K562 (cell line): ENCODE measurements at regions not wholly inside any gene's neighbourhood (a gene's known extent, or its start where the extent isn't known, plus 50 kb on each side); places are given as distances from the start of the nearest gene placed in this dataset.

ENCODE experiments used
- ATAC-seq: fragments of 200-7000 bp; cut with Tn5 transposase; 3 replicates; pipeline ENCODE4 v1.9.1; 2020; ENCODE audit warnings: moderate library complexity
- BruUV-seq: library from RNA; stranded (reverse); fragments of 400-500 nt; replicated peaks from 2 replicates; lab custom pipeline; 2021; lab: Mats Ljungman, UMichigan
- CTCF ChIA-PET: fragments of 300-600 bp; formaldehyde crosslinking; extraction: SDS; loops from one replicate; lab custom pipeline; 2021; ENCODE audit warnings: low intra/inter-chr PET ratio; lab: Yijun Ruan, JAX
- POLR2A ChIA-PET: fragments of 300-600, 350-650 bp; sonication (Branson Sonifier 250); formaldehyde crosslinking; extraction: SDS; loops from one replicate; lab custom pipeline; 2021; ENCODE audit warnings: antibody characterized with exemption, inconsistent platforms; lab: Yijun Ruan, JAX
- DNase-seq, 4 experiments: peaks; one replicate each; pipeline versions ENCODE4 v3.0.0 to v3.0.0-alpha.2; 2011 to 2018; ENCODE audit warnings: low spot score in 3 of 4, mixed read lengths in 3 of 4; ENCODE audit errors: extremely low read depth in 1 of 4
- FAIRE-seq: peaks from 2 replicates; lab custom pipeline; 2011; peaks lifted over from hg19 to GRCh38; lab: Jason Lieb, UNC
- H2AFZ ChIP-seq: 2 replicates; pipeline ENCODE4 v1.6.0; 2011; ENCODE audit warnings: low read depth, low read length, control low read depth, inconsistent platforms
- H3K27ac ChIP-seq: fragments of 200-600 bp; 3 replicates; pipeline ENCODE4 v1.8.0; 2011; ENCODE audit warnings: low read depth, mild to moderate bottlenecking, control low read depth, inconsistent platforms, low read length, moderate library complexity, mixed read lengths; ENCODE audit errors: extremely low read depth
- H3K27me3 ChIP-seq, 2 experiments: fragments of 300-600 bp in 1 of 2; 2 replicates in 1 of 2; 3 replicates in 1 of 2; pipeline versions ENCODE4 v1.6.0 to v1.8.0; 2011; ENCODE audit warnings: inconsistent platforms in 2 of 2, low read length in 2 of 2, mild to moderate bottlenecking in 1 of 2, mixed read lengths in 1 of 2, moderate library complexity in 1 of 2; ENCODE audit not compliant: control insufficient read depth in 2 of 2, insufficient read depth in 2 of 2
- H3K36me3 ChIP-seq: fragments of 300-600 bp; 3 replicates; pipeline ENCODE4 v1.8.0; 2011; ENCODE audit warnings: mild to moderate bottlenecking, low read length, inconsistent platforms; ENCODE audit not compliant: control insufficient read depth, insufficient read depth
- H3K4me1 ChIP-seq, 2 experiments: fragments of 200-600 bp in 1 of 2; replicated peaks in 1 of 2; 2 replicates in 1 of 2; 3 replicates in 1 of 2; pipeline versions ENCODE4 v1.5.1 to v1.8.0; 2011; ENCODE audit warnings: inconsistent platforms in 2 of 2, low read length in 2 of 2, mild to moderate bottlenecking in 1 of 2, mixed read lengths in 1 of 2, moderate library complexity in 1 of 2; ENCODE audit not compliant: control insufficient read depth in 2 of 2, insufficient read depth in 2 of 2
- H3K4me2 ChIP-seq: 2 replicates; pipeline ENCODE4 v1.6.1; 2011; ENCODE audit warnings: low read length, control low read depth, inconsistent platforms, mixed read lengths; ENCODE audit not compliant: insufficient read depth
- H3K4me3 ChIP-seq: fragments of 200-600 bp; sonication (generic), shearing (Covaris generic); 2 replicates; pipeline ENCODE4 v1.5.1; 2016; ENCODE audit warnings: control low read depth, inconsistent platforms
- H3K79me2 ChIP-seq: fragments of 200-600 bp; 3 replicates; pipeline ENCODE4 v1.8.0; 2011; ENCODE audit warnings: low read length, inconsistent platforms; ENCODE audit not compliant: control insufficient read depth, insufficient read depth
- H3K9ac ChIP-seq, 2 experiments: 2 replicates each; pipeline versions ENCODE4 v1.6.0 to v1.6.1; 2011; ENCODE audit warnings: low read depth in 2 of 2, low read length in 2 of 2, control low read depth in 1 of 2, inconsistent platforms in 1 of 2, mild to moderate bottlenecking in 1 of 2, mixed read lengths in 1 of 2; ENCODE audit not compliant: insufficient read depth in 1 of 2
- H3K9me1 ChIP-seq: one replicate; pipeline ENCODE4 v1.6.0; 2011; ENCODE audit warnings: inconsistent platforms, mild to moderate bottlenecking, low read length, moderate library complexity; ENCODE audit not compliant: control insufficient read depth, insufficient read depth
- H3K9me3 ChIP-seq: replicated peaks from 2 replicates; pipeline ENCODE4 v1.5.1; 2011; ENCODE audit warnings: low read depth, low read length, inconsistent platforms; ENCODE audit not compliant: control insufficient read depth, insufficient read depth
- H4K20me1 ChIP-seq: replicated peaks from 2 replicates; pipeline ENCODE4 v1.6.1; 2011; ENCODE audit warnings: low read length, inconsistent platforms, mixed read lengths; ENCODE audit not compliant: control insufficient read depth, insufficient read depth
- TAF15 ChIP-seq: fragments of 200-400 bp; formaldehyde crosslinking; IDR thresholded peaks from 2 replicates; pipeline ENCODE4 v1.6.1; 2017; ENCODE audit warnings: mild to moderate bottlenecking, low read depth, low read length, moderate library complexity
- U2AF1 ChIP-seq: fragments of 200-400 bp; formaldehyde crosslinking; optimal IDR thresholded peaks from 2 replicates; pipeline ENCODE3; 2017; ENCODE audit warnings: mild to moderate bottlenecking, low read depth, low read length, moderate library complexity
- ZBTB11 ChIP-seq, 3 experiments: fragments of 200-800 bp in 1 of 3; fragments of 250-450 bp in 1 of 3; fragments of 450-650 bp in 1 of 3; sonication (Bioruptor Pico) in 1 of 3; sonication (Bioruptor generic) in 1 of 3; formaldehyde crosslinking in 1 of 3; IDR thresholded peaks; 2 replicates each; pipeline versions ENCODE4 v1.6.1 to v1.8.0; 2016 to 2022; ENCODE audit warnings: mild to moderate bottlenecking in 2 of 3, missing genetic modification characterization in 2 of 3, missing compliant biosample characterization in 1 of 3, moderate library complexity in 1 of 3
- WGBS: fragments of 100-300 bp; shearing (Covaris generic); methylation state at CpG from one replicate; pipeline ENCODE4 v1.1.6; 2016; ENCODE audit warnings: low coverage, mixed read lengths; ENCODE audit not compliant: insufficient coverage; ENCODE audit errors: missing lambda C conversion rate; 5-methylcytosine and 5-hydroxymethylcytosine counted together
- in situ Hi-C: fragments of 300-500 bp; cut with MboI; formaldehyde crosslinking; loops from 4 replicates; pipeline ENCODE4 v1.15.0; 2018; ENCODE audit warnings: inconsistent platforms, mixed read lengths
- intact Hi-C: fragments of 100-400 bp; cut with micrococcal nuclease; formaldehyde crosslinking; loops from 2 replicates; pipeline ENCODE4 v1.14.2; 2022

GRCh38 chr20:56733967-56734366 is 104.9 kb downstream of the TFAP2C start (continued):
- TF ChIP-seq U2AF1 = no peak
- TF ChIP-seq, all 486 proteins: peak for 0

- intact Hi-C loops (no loop called here), in situ Hi-C loops (no loop called here)
- Histone ChIP-seq H3K4me1 (no peaks in the 10 kb centered on the region), H3K4me2 (no peak overlapping the region), H4K20me1 (peaks cover 4% of the 10 kb centered on the region; the same call in 1 of the 2 replicates), H3K27me3 (peaks cover 3 to 6% of the 10 kb centered on the region in 2 experiments; a peak in 3 of 5 replicates), H3K9ac (no peak overlapping the region), H3K79me2 (no peaks in the 10 kb centered on the region), H3K9me1 (no peaks in the 10 kb centered on the region), H3K36me3 (no peaks in the 10 kb centered on the region), H3K27ac (no peak overlapping the region), H3K4me3 (no peak overlapping the region), H3K9me3 (no peaks in the 10 kb centered on the region), H2AFZ (no peak overlapping the region)
- TF ChIP-seq TAF15 (no peak), ZBTB11 (CRISPR knock-in tag; IDR thresholded peaks at IDR 0.05) (peak in 1 of 3 experiments; percentile 49; a peak in 1 of 6 replicates)
- ATAC-seq = no peak
- no peak for FAIRE-seq
- POLR2A ChIA-PET = no interaction called here
- no TSS peak for BruUV-seq
- 2% methylated on average over 15 of the region's 15 CpGs for WGBS
- no peak for DNase-seq
- CTCF ChIA-PET = no interaction called here
Observed at GRCh38 chr20:56735084-56735642, 106.1 kb downstream of the TFAP2C start.
